ENCODE measurements at regions not wholly inside any gene's neighbourhood (a gene's known extent, or its start where the extent isn't known, plus 50 kb on each side); places are given as distances from the start of the nearest gene placed in this dataset.

DNA sequence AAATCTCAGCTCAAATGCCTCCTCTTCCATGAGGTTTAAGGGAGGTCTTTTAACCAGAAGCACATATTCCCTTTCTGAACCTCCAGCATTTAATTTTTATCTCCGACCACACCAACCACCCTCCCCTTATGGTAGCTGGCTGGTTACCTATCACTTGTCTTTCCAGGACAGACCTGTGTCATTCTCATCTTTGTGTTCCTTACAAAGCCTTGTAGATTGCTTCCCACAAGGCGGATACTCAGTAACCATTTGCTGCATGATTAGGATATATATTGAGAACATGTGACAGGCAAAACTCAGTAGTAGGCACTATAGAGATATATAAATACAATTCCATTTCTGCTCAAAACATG is 119.5 kb downstream of the RPL22L1 start:
- Mint-ChIP-seq H3K36me3 (no peaks in the 10 kb centered on the region), H3K4me3 (no peak overlapping the region)
- H3K27ac ChIP-seq (ENCODE audit: low read depth, low read length): no peak overlapping the region

GRCh38 chr3:170749765-170750477 is 120.1 kb downstream of the RPL22L1 start:
- ATAC-seq (no peak), DNase-seq (no peak)
- no peaks in the 10 kb centered on the region for H3K36me3 ChIP-seq (ENCODE audit: control insufficient read depth in 2 of 3, insufficient read depth in 3 of 3, low read length in 3 of 3)
- H3K4me1 Mint-ChIP-seq: no peaks in the 10 kb centered on the region
- H3K27me3 ChIP-seq (ENCODE audit: control insufficient read depth in 2 of 2, insufficient read depth in 2 of 2, low read length in 2 of 2): no peaks in the 10 kb centered on the region
- H3K27me3 Mint-ChIP-seq: peaks cover 37 to 65% (median 49%) of the 10 kb centered on the region in 5 donors
- no peaks in the 10 kb centered on the region for H3K9me3 ChIP-seq (ENCODE audit: control insufficient read depth in 2 of 3, low read length in 3 of 3)
- no peaks in the 10 kb centered on the region for H3K36me3 Mint-ChIP-seq
- intact Hi-C loops (cut with micrococcal nuclease): no loop called here
- H3K27ac Mint-ChIP-seq: no peak overlapping the region
- peaks cover 0 to 3% (median 0%) of the 10 kb centered on the region in 11 donors for H3K9me3 Mint-ChIP-seq
- no peak overlapping the region for H3K27ac ChIP-seq (ENCODE audit: low read depth, low read length)
- ChIA-PET CTCF (no interaction called here), POLR2A (no interaction called here)
- H3K4me3 ChIP-seq (ENCODE audit: low read length): no peak overlapping the region
- no peak overlapping the region for H3K4me3 Mint-ChIP-seq
- H3K4me1 ChIP-seq (ENCODE audit: control insufficient read depth in 2 of 2, insufficient read depth in 2 of 2, low read length in 2 of 2): no peaks in the 10 kb centered on the region

More for the DNA sequence above, 119.5 kb downstream of the RPL22L1 start:
- Histone ChIP-seq H3K4me1 (ENCODE audit: control insufficient read depth in 2 of 2, insufficient read depth in 2 of 2, low read length in 2 of 2) (no peaks in the 10 kb centered on the region), H3K4me3 (ENCODE audit: low read length) (no peak overlapping the region), H3K9me3 (ENCODE audit: control insufficient read depth in 2 of 3, low read length in 3 of 3) (no peaks in the 10 kb centered on the region), H3K36me3 (ENCODE audit: control insufficient read depth in 2 of 3, insufficient read depth in 3 of 3, low read length in 3 of 3) (no peaks in the 10 kb centered on the region), H3K27me3 (ENCODE audit: control insufficient read depth in 2 of 2, insufficient read depth in 2 of 2, low read length in 2 of 2) (no peaks in the 10 kb centered on the region)
- ChIA-PET CTCF (no interaction called here), POLR2A (no interaction called here)
- Mint-ChIP-seq H3K27ac (no peak overlapping the region), H3K9me3 (peaks cover 0 to 3% (median 0%) of the 10 kb centered on the region in 11 donors), H3K27me3 (peaks cover 37 to 65% (median 49%) of the 10 kb centered on the region in 5 donors), H3K4me1 (no peaks in the 10 kb centered on the region)
- intact Hi-C loops (cut with micrococcal nuclease): no loop called here
- ATAC-seq: no peak
- no peak for DNase-seq

DNA sequence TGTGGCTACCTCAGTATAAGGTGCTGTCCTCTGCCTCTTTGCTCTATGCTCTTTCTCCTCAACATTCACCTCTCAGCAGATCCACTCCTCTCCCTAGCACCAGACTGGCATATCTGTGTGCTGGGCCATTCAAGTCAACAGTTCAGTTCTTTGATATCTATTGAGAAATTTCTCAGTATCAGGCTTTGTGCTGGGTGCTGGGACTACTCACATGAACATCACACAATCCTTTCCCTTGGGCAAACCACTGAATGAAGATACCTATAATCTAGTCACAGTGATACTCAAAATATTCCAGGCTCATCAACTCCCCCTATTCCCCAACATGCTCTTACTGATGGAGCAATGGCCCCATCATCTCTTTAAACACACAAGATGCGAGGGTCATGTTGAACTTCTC is 120.8 kb downstream of the RPL22L1 start:
- ATAC-seq: no peak
- Histone ChIP-seq H3K4me1 (ENCODE audit: control insufficient read depth in 2 of 2, insufficient read depth in 2 of 2, low read length in 2 of 2) (no peaks in the 10 kb centered on the region), H3K27me3 (ENCODE audit: control insufficient read depth in 2 of 2, insufficient read depth in 2 of 2, low read length in 2 of 2) (no peaks in the 10 kb centered on the region), H3K4me3 (ENCODE audit: low read length) (no peak overlapping the region), H3K9me3 (ENCODE audit: control insufficient read depth in 2 of 3, low read length in 3 of 3) (no peaks in the 10 kb centered on the region), H3K36me3 (ENCODE audit: control insufficient read depth in 2 of 3, insufficient read depth in 3 of 3, low read length in 3 of 3) (no peaks in the 10 kb centered on the region), H3K27ac (ENCODE audit: low read depth, low read length) (no peak overlapping the region)
- H3K36me3 Mint-ChIP-seq: no peaks in the 10 kb centered on the region
- POLR2A ChIA-PET: no interaction called here
- H3K27me3 Mint-ChIP-seq: peaks cover 33 to 60% (median 47%) of the 10 kb centered on the region in 5 donors
- CTCF ChIA-PET: no interaction called here
- DNase-seq: no peak
- no peak overlapping the region for H3K27ac Mint-ChIP-seq
- intact Hi-C loops (cut with micrococcal nuclease): no loop called here
- peaks cover 0 to 3% (median 0%) of the 10 kb centered on the region in 11 donors for H3K9me3 Mint-ChIP-seq
- no peaks in the 10 kb centered on the region for H3K4me1 Mint-ChIP-seq
- no peak overlapping the region for H3K4me3 Mint-ChIP-seq

- Histone ChIP-seq H3K27me3 (ENCODE audit: control insufficient read depth in 2 of 2, insufficient read depth in 2 of 2, low read length in 2 of 2) (no peaks in the 10 kb centered on the region), H3K9me3 (ENCODE audit: control insufficient read depth in 2 of 3, low read length in 3 of 3) (no peaks in the 10 kb centered on the region), H3K4me1 (ENCODE audit: control insufficient read depth in 2 of 2, insufficient read depth in 2 of 2, low read length in 2 of 2) (no peaks in the 10 kb centered on the region), H3K4me3 (ENCODE audit: low read length) (no peak overlapping the region), H3K36me3 (ENCODE audit: control insufficient read depth in 2 of 3, insufficient read depth in 3 of 3, low read length in 3 of 3) (no peaks in the 10 kb centered on the region), H3K27ac (ENCODE audit: low read depth, low read length) (no peak overlapping the region)
- intact Hi-C loops (cut with micrococcal nuclease): no loop called here
- DNase-seq (no peak), ATAC-seq (no peak)
- POLR2A ChIA-PET: no interaction called here
- Mint-ChIP-seq H3K4me3 (no peak overlapping the region), H3K36me3 (no peaks in the 10 kb centered on the region), H3K9me3 (peaks cover 0 to 3% (median 0%) of the 10 kb centered on the region in 11 donors), H3K27me3 (peaks cover 25 to 47% (median 40%) of the 10 kb centered on the region in 5 donors), H3K27ac (no peak overlapping the region), H3K4me1 (no peaks in the 10 kb centered on the region)
- CTCF ChIA-PET: no interaction called here
Observed at GRCh38 chr3:170746175-170746942, 123.6 kb downstream of the RPL22L1 start.

- no peaks in the 10 kb centered on the region for H3K4me1 ChIP-seq (ENCODE audit: control insufficient read depth in 2 of 2, insufficient read depth in 2 of 2, low read length in 2 of 2)
- DNase-seq (no peak), ATAC-seq (no peak)
- Mint-ChIP-seq H3K4me3 (no peak overlapping the region), H3K27ac (no peak overlapping the region), H3K36me3 (no peaks in the 10 kb centered on the region), H3K27me3 (peaks cover 21 to 43% (median 31%) of the 10 kb centered on the region in 5 donors), H3K9me3 (peaks cover 0 to 3% (median 0%) of the 10 kb centered on the region in 11 donors), H3K4me1 (no peaks in the 10 kb centered on the region)
- no peaks in the 10 kb centered on the region for H3K36me3 ChIP-seq (ENCODE audit: control insufficient read depth in 2 of 3, insufficient read depth in 3 of 3, low read length in 3 of 3)
- no peak overlapping the region for H3K27ac ChIP-seq (ENCODE audit: low read depth, low read length)
- no peaks in the 10 kb centered on the region for H3K27me3 ChIP-seq (ENCODE audit: control insufficient read depth in 2 of 2, insufficient read depth in 2 of 2, low read length in 2 of 2)
- no peak overlapping the region for H3K4me3 ChIP-seq (ENCODE audit: low read length)
- intact Hi-C loops (cut with micrococcal nuclease): no loop called here
- POLR2A ChIA-PET: no interaction called here
- no peaks in the 10 kb centered on the region for H3K9me3 ChIP-seq (ENCODE audit: control insufficient read depth in 2 of 3, low read length in 3 of 3)
- CTCF ChIA-PET: no interaction called here
Observed at GRCh38 chr3:170745211-170745718, 124.7 kb downstream of the RPL22L1 start.

- Histone ChIP-seq H3K27ac (ENCODE audit: low read depth, low read length) (no peak overlapping the region), H3K9me3 (ENCODE audit: control insufficient read depth in 2 of 3, low read length in 3 of 3) (no peaks in the 10 kb centered on the region), H3K36me3 (ENCODE audit: control insufficient read depth in 2 of 3, insufficient read depth in 3 of 3, low read length in 3 of 3) (no peaks in the 10 kb centered on the region), H3K4me3 (ENCODE audit: low read length) (no peak overlapping the region), H3K27me3 (ENCODE audit: control insufficient read depth in 2 of 2, insufficient read depth in 2 of 2, low read length in 2 of 2) (no peaks in the 10 kb centered on the region), H3K4me1 (ENCODE audit: control insufficient read depth in 2 of 2, insufficient read depth in 2 of 2, low read length in 2 of 2) (no peaks in the 10 kb centered on the region)
- DNase-seq (no peak), ATAC-seq (no peak)
- no peak overlapping the region for H3K27ac Mint-ChIP-seq
- H3K4me3 Mint-ChIP-seq: no peak overlapping the region
- H3K27me3 Mint-ChIP-seq: peaks cover 5 to 35% (median 11%) of the 10 kb centered on the region in 5 donors
- intact Hi-C loops (cut with micrococcal nuclease): no loop called here
- peaks cover 0 to 11% (median 0%) of the 10 kb centered on the region in 11 donors for H3K9me3 Mint-ChIP-seq
- ChIA-PET CTCF (no interaction called here), POLR2A (no interaction called here)
- H3K36me3 Mint-ChIP-seq: no peaks in the 10 kb centered on the region
- no peaks in the 10 kb centered on the region for H3K4me1 Mint-ChIP-seq
Observed at GRCh38 chr3:170741756-170742529, 128.1 kb downstream of the RPL22L1 start.
